Effector memory CD8-positive, alpha-beta T cell (primary cell): ENCODE measurements at regions not wholly inside any gene's neighbourhood (a gene's known extent, or its start where the extent isn't known, plus 50 kb on each side); places are given as distances from the start of the nearest gene placed in this dataset.

Source experiments
- ATAC-seq: fragments of 150-1000 bp; cut with Tn5 transposase; replicated peaks from 2 replicates; pipeline ENCODE4 v1.10.0; 2021; ENCODE audit warnings: mild to moderate bottlenecking, moderate library complexity
- DNase-seq, 3 experiments: peaks; one replicate each; pipeline ENCODE4 v3.0.0; 2021
- H3K27ac Mint-ChIP-seq, 2 donors: one replicate each; pipeline ENCODE4 v1.8.0; 2022; ENCODE audit warnings: mild to moderate bottlenecking in 2 of 2, mixed read lengths in 2 of 2, moderate library complexity in 2 of 2
- H3K27me3 Mint-ChIP-seq, 2 donors: one replicate each; pipeline ENCODE4 v1.8.0; 2022; ENCODE audit warnings: mixed read lengths in 2 of 2
- H3K36me3 Mint-ChIP-seq: one replicate; pipeline ENCODE4 v1.8.0; 2022; ENCODE audit warnings: mild to moderate bottlenecking, moderate library complexity, mixed read lengths; ENCODE audit not compliant: insufficient read depth
- H3K4me1 Mint-ChIP-seq, 2 donors: one replicate each; pipeline ENCODE4 v1.8.0; 2022; ENCODE audit warnings: low read depth in 2 of 2, mixed read lengths in 2 of 2
- H3K4me3 Mint-ChIP-seq, 2 donors: one replicate each; pipeline ENCODE4 v1.8.0; 2022; ENCODE audit warnings: mild to moderate bottlenecking in 2 of 2, mixed read lengths in 2 of 2, moderate library complexity in 2 of 2
- H3K9me3 Mint-ChIP-seq, 2 donors: one replicate each; pipeline ENCODE4 v1.8.0; 2022; ENCODE audit warnings: mixed read lengths in 2 of 2

DNA sequence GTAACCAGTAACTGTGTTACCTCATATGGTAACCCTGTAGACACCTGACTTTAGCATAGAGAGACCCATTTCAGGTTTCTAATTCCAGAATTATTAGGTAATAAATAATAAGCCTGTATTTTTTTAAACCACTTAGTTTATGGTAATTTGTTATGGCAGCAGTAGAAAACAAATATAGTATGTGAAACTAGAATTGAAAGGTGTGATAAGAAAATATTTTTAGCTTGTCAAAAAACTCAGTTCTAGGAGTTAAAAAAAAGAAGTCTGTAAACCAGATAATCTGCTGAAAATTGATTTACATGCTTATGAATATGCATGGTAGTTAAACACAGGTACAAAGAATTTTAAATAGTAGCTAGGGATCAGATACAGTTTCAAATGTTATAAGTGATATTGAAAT, 695.0 kb upstream of the GJE1 start:
- Mint-ChIP-seq H3K4me3 (no peak overlapping the region), H3K36me3 (no peaks in the 10 kb centered on the region), H3K4me1 (no peaks in the 10 kb centered on the region), H3K27ac (no peak overlapping the region), H3K27me3 (no peaks in the 10 kb centered on the region), H3K9me3 (no peaks in the 10 kb centered on the region)
- DNase-seq = no peak
- ATAC-seq = no peak

DNA sequence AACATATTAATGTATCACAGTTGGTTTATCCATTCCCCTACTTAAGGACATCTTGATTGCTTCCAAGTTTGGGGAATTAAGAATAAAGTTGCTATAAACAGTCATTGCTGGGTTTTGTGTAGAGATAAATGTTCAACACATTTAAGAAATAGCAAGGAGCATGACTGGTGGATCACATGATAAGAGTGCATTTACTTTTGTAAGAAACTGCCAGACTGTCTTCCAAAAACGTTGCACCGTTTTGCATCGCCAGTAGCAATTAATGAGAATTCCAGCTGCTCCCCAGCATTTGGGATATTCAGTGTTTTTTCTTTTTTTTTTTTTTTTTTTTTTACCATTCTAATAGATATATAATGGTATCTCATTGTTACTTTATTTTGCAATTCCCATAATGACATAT, 695.7 kb upstream of the GJE1 start:
- Mint-ChIP-seq H3K4me1 (no peaks in the 10 kb centered on the region), H3K4me3 (no peak overlapping the region), H3K27me3 (no peaks in the 10 kb centered on the region)

DNA sequence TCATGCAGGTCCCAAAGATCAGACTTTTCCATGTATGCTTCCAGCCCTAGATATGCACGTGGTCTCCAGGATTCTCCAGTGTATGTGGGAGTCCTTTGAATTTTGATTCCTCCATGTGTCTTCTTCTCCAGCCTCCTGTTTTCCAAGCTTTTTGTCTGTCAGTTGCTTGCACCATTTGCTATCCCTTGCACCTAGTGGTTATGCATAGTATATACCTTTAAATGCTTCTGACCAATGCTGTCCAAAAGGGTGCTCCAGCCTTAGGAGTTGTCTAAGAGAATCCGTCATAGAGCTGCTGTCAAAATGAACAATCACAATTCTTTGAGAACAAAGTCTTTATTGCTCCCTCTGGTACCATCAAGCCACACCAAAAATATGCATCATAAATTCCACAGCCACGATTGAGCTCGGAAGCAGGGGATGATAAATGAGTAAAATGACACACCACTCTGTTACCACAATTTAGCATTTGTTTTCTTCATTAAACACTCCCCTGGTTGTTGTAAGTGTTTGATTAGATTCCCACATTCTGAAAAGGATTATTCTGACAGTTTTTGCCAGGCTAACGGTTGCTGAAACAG, 706.2 kb upstream of the GJE1 start:
- H3K36me3 Mint-ChIP-seq = no peaks in the 10 kb centered on the region
- H3K27ac Mint-ChIP-seq = no peak overlapping the region

More for the DNA sequence above, 695.7 kb upstream of the GJE1 start:
- H3K27ac Mint-ChIP-seq = no peak overlapping the region
- no peak for DNase-seq
- no peaks in the 10 kb centered on the region for H3K36me3 Mint-ChIP-seq
- no peak for ATAC-seq
- no peaks in the 10 kb centered on the region for H3K9me3 Mint-ChIP-seq

DNA sequence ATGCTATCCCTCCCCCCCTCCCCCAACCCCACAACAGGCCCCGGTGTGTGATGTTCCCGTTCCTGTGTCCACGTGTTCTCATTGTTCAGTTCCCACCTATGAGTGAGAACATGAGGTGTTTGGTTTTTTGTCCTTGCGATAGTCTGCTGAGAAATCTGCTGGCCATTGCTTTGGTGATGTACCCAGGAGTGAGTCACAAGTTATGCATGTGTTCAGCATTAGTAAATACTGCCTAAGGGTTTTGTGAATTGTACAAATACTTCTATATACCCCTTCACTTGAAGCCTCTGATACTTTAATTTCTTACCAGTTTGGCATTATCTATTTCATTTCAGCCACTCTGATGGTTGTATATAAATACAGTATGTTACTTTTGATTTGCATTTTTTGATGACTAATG, 711.3 kb upstream of the GJE1 start:
- Mint-ChIP-seq H3K27ac (no peak overlapping the region), H3K9me3 (peaks cover 4 to 12% of the 10 kb centered on the region in 2 donors), H3K36me3 (no peaks in the 10 kb centered on the region), H3K4me3 (no peak overlapping the region), H3K27me3 (peaks cover 8 to 12% of the 10 kb centered on the region in 2 donors), H3K4me1 (no peaks in the 10 kb centered on the region)
- no peak for ATAC-seq
- no peak for DNase-seq

More for the DNA sequence above, 706.2 kb upstream of the GJE1 start:
- no peak overlapping the region for H3K4me3 Mint-ChIP-seq
- no peak for DNase-seq
- peaks cover 29 to 30% of the 10 kb centered on the region in 2 donors for H3K27me3 Mint-ChIP-seq
- ATAC-seq = no peak
- H3K9me3 Mint-ChIP-seq = peaks cover 6 to 20% of the 10 kb centered on the region in 2 donors
- H3K4me1 Mint-ChIP-seq = no peaks in the 10 kb centered on the region

DNA sequence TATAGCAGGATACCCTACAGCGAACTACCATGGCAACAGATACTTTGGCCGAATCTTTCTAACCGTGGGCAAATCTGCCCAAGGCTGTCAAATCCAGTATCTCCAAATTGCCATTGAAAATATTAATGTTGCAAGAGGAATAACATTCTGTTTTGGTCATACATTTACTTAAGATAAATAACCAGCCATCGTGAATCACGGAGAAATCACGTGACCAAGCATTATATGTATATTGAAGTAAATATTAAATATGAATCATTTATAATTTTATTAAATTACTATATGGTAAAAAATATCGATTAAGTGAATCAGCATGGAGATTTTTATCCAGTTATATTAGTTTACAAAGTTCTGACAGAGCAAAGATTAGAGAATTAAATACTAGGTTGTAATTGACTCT, 714.6 kb upstream of the GJE1 start:
- ATAC-seq = no peak
- no peaks in the 10 kb centered on the region for H3K36me3 Mint-ChIP-seq
- no peaks in the 10 kb centered on the region for H3K9me3 Mint-ChIP-seq
- no peaks in the 10 kb centered on the region for H3K27me3 Mint-ChIP-seq
- no peak for DNase-seq
- no peak overlapping the region for H3K4me3 Mint-ChIP-seq
- H3K27ac Mint-ChIP-seq = no peak overlapping the region
- no peaks in the 10 kb centered on the region for H3K4me1 Mint-ChIP-seq

DNA sequence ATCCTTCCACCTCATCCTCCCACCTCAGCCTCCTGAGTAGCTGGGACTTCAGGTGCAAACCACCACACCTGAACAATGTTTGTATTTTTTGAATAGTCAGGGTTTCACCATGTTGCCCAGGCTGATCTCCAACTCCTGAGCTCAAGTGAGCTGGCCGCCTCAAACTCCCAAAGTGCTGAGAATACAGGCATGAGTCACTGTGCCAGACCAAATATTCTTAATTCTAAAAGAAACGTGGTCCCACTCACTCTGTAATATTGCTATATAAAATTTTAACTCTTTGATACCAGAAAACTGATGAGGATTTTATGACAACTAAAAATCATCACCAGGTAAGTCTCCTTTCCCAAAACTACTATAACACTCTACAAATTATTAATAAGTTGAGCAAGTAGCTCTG, 716.8 kb upstream of the GJE1 start:
- ATAC-seq (no peak), DNase-seq (no peak)
- no peaks in the 10 kb centered on the region for H3K27me3 Mint-ChIP-seq
- H3K27ac Mint-ChIP-seq = no peak overlapping the region
- H3K4me1 Mint-ChIP-seq = no peaks in the 10 kb centered on the region
- H3K9me3 Mint-ChIP-seq = no peaks in the 10 kb centered on the region
- no peaks in the 10 kb centered on the region for H3K36me3 Mint-ChIP-seq
- no peak overlapping the region for H3K4me3 Mint-ChIP-seq

DNA sequence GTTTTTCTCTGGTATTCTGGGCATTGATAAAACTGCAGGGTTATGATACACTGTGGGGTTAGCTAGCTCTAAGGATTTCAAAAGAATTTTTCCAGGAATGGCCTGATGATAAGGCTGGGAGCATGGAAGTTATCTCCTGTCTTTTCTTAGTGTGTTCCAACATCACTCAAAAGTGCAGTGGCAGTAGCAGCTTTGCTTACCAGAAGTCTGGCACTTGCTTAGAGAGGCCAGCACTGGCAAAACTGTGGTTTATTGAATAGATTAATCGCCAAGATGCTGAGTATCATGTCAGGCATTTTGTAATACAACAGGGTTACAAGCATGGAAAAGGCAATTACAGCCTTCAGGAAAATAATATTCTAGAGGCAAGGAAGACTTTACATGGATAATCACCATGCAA, 719.5 kb upstream of the GJE1 start:
- no peak overlapping the region for H3K4me3 Mint-ChIP-seq
- H3K9me3 Mint-ChIP-seq = peaks cover 4 to 8% of the 10 kb centered on the region in 2 donors
- no peak for DNase-seq
- H3K27me3 Mint-ChIP-seq = no peaks in the 10 kb centered on the region
- H3K4me1 Mint-ChIP-seq = no peaks in the 10 kb centered on the region
- no peak overlapping the region for H3K27ac Mint-ChIP-seq
- H3K36me3 Mint-ChIP-seq = no peaks in the 10 kb centered on the region
- no peak for ATAC-seq

DNA sequence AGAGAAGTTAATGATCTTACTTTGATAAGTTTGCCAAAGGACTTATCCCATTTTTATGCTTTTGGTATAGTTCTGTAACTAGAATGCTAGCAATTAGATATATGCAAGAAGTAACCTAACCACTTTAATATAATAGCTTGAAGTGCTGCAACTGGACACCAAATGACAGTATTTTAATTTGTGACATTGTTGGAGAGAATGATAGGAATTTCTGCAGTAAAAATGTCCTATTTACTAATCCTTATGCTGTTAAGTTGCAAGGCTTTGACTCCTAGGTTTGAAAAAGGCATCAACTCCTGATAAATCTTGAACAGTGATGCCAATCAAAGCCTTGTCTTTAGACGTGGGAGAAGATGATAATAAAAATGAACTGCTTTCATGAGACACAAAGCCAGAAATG, 726.0 kb upstream of the GJE1 start:
- ATAC-seq = no peak
- Mint-ChIP-seq H3K4me1 (peaks cover 4 to 9% of the 10 kb centered on the region in 2 donors), H3K27ac (no peak overlapping the region), H3K27me3 (no peaks in the 10 kb centered on the region), H3K36me3 (no peaks in the 10 kb centered on the region), H3K9me3 (peaks cover 4 to 8% of the 10 kb centered on the region in 2 donors), H3K4me3 (no peak overlapping the region)
- DNase-seq = no peak

DNA sequence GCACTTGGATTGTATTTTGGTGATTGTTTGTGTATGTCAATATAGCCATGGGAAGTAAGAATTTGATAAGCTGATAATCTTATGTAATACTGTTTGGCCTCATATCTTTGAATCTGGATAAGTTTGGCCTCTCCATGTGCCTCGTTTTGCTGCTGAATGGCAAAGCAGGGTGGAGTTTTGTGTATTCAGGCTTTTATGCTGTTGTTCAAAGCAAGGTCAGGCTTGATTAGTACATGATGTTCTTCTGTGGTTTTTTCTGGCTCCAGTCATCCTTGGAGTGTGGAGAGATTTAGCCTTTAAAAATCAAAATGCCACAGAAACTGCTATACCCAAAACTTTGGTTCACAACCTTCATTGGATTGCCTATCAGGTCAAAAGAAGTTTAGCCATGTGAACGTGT, 728.9 kb upstream of the GJE1 start:
- Mint-ChIP-seq H3K4me1 (peaks cover 4 to 9% of the 10 kb centered on the region in 2 donors), H3K27me3 (peaks cover 7% of the 10 kb centered on the region in 2 donors), H3K4me3 (no peak overlapping the region), H3K36me3 (no peaks in the 10 kb centered on the region), H3K27ac (no peak overlapping the region), H3K9me3 (peaks cover under 1 to 3% of the 10 kb centered on the region in 2 donors)
- no peak for DNase-seq
- ATAC-seq = no peak

DNA sequence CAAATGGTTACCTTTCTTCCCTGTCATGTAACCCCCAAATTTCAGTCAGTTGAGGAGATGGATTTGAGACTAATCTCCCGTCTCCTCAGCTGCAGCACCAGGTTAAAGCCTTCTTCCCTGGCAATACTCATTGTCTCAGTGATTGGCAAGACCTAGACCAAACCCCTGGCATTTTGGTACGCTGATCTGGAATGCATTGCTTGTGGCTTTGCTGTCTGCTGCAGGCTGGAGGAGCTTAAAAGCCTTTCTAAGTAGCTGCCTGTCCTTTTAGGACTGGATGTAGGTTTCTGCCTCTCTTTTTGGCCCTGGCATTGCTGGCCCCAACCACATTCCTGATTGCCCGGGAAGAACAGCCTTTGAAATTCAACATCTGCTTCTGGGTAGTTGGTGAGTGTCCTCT, 729.6 kb upstream of the GJE1 start:
- Mint-ChIP-seq H3K4me3 (no peak overlapping the region), H3K9me3 (no peaks in the 10 kb centered on the region), H3K4me1 (peaks cover 4 to 9% of the 10 kb centered on the region in 2 donors), H3K36me3 (no peaks in the 10 kb centered on the region), H3K27ac (no peak overlapping the region), H3K27me3 (peaks cover 7 to 13% of the 10 kb centered on the region in 2 donors)
- ATAC-seq (no peak), DNase-seq (no peak)

DNA sequence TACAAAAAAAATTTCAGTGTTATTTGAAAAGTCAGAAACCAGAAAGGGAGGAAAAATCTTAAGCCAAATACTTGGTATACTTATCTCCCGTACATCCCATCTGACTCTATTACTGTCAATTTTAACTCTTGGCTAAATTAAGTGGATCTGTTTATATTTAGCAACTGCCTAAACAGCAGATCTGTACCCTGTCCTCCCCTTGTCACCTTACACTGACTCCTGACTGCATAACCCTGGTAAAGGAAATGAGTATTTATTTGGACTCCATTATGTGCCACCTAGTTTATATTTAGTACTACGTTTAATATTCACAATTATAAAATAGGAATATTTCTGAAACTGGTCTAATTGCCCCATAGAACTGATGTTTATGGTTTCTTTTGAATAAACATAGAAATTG, 730.2 kb upstream of the GJE1 start:
- peaks cover 4 to 9% of the 10 kb centered on the region in 2 donors for H3K4me1 Mint-ChIP-seq
- H3K36me3 Mint-ChIP-seq = no peaks in the 10 kb centered on the region
- ATAC-seq (no peak), DNase-seq (no peak)
- H3K27ac Mint-ChIP-seq = no peak overlapping the region
- peaks cover 7 to 13% of the 10 kb centered on the region in 2 donors for H3K27me3 Mint-ChIP-seq
- H3K4me3 Mint-ChIP-seq = no peak overlapping the region
- no peaks in the 10 kb centered on the region for H3K9me3 Mint-ChIP-seq

DNA sequence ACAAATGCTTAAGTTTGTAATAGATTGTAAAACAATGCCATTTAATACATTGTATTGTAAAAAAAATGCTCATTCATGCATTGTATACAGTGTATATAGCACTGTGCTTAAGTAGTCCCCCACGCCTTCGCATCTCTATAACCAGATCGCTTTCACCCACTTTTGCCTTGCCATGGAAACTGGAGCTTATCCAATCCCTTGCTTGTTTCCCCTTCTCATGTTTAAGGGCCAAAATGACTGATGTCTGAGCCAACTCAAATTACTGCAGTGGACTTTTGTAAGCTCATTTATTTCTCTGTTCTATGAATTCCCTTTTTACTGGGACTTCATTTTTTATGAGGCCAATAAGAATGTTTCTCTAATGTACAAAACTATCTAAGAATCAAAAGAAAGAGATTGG, 730.9 kb upstream of the GJE1 start:
- DNase-seq = no peak
- no peak for ATAC-seq
- H3K27ac Mint-ChIP-seq = no peak overlapping the region
- peaks cover 7 to 13% of the 10 kb centered on the region in 2 donors for H3K27me3 Mint-ChIP-seq
- H3K9me3 Mint-ChIP-seq = no peaks in the 10 kb centered on the region
- no peak overlapping the region for H3K4me3 Mint-ChIP-seq
- no peaks in the 10 kb centered on the region for H3K36me3 Mint-ChIP-seq
- H3K4me1 Mint-ChIP-seq = peaks cover 4 to 9% of the 10 kb centered on the region in 2 donors

DNA sequence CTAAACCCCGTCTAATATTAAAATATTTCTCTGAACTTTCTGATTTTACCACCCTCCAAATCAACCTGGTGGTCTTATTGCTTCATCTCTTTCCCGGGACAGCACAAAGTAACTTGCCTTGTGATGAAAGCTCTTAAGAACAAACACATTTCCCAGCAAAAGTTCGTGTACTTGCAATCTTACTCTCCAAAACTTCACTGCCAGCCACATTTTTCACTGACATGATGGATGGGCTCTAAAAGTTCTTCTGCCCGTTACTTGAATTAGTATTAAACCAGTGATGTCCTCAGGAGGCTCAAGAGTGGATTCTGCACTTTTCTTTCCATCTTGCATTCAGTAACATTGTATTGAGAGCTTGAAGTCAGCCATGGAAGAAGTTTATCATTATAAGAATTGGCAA, 731.6 kb upstream of the GJE1 start:
- Mint-ChIP-seq H3K4me3 (no peak overlapping the region), H3K9me3 (no peaks in the 10 kb centered on the region), H3K27ac (no peak overlapping the region), H3K27me3 (peaks cover 7 to 13% of the 10 kb centered on the region in 2 donors), H3K36me3 (no peaks in the 10 kb centered on the region), H3K4me1 (peaks cover 4 to 9% of the 10 kb centered on the region in 2 donors)
- ATAC-seq (no peak), DNase-seq (no peak)

DNA sequence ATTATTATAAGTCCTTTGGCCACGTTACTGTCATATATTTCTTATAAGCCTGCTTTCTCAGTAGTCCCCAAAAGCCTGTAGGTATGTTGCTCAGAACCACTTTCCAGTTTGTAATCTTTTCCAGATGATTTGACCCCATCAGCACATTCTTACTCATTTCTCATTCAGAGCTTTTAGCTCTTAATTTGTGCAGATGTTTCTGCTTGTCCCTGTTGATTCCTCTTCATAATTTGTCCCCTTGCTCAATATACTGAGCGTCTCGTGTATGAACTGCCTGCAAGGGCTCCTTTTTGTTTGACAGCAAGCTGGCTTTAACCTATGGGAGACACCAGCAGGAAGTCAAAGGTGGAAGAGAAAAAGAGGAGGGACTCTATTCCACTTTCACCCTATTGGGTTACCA, 733.8 kb upstream of the GJE1 start:
- Mint-ChIP-seq H3K36me3 (no peaks in the 10 kb centered on the region), H3K4me1 (peaks cover 4 to 9% of the 10 kb centered on the region in 2 donors), H3K27ac (no peak overlapping the region), H3K27me3 (peaks cover 7 to 24% of the 10 kb centered on the region in 2 donors), H3K4me3 (no peak overlapping the region), H3K9me3 (no peaks in the 10 kb centered on the region)
- ATAC-seq = no peak
- no peak for DNase-seq
